PFSK-1 (cell line): ENCODE measurements at regions not wholly inside any gene's neighbourhood (a gene's known extent, or its start where the extent isn't known, plus 50 kb on each side); places are given as distances from the start of the nearest gene placed in this dataset.

Source experiments
- FOXP2 ChIP-seq: optimal IDR thresholded peaks from 2 replicates; pipeline ENCODE3; 2011; ENCODE audit warnings: borderline replicate concordance, control low read depth, inconsistent platforms; ENCODE audit not compliant: insufficient read depth; ENCODE audit errors: extremely low read length, extremely low read depth
- POLR2AphosphoS5 ChIP-seq: IDR thresholded peaks from 2 replicates; pipeline ENCODE4 v1.6.1; 2012; ENCODE audit warnings: low read depth, mild to moderate bottlenecking, control low read depth, low read length, moderate library complexity
- REST ChIP-seq, 2 experiments: IDR thresholded peaks; 2 replicates each; pipeline versions ENCODE4 v1.6.1 to v1.8.0; 2011 to 2012; ENCODE audit warnings: low read depth in 2 of 2, low read length in 2 of 2, control low read depth in 1 of 2, inconsistent platforms in 1 of 2, mild to moderate bottlenecking in 1 of 2, moderate library complexity in 1 of 2; ENCODE audit not compliant: insufficient read depth in 1 of 2
- SIN3A ChIP-seq: IDR thresholded peaks from 2 replicates; pipeline ENCODE4 v1.6.1; 2012; ENCODE audit warnings: mild to moderate bottlenecking, low read length, moderate library complexity, borderline replicate concordance; ENCODE audit not compliant: insufficient read depth
- TAF1 ChIP-seq: IDR thresholded peaks from 2 replicates; pipeline ENCODE4 v1.6.1; 2012; ENCODE audit warnings: low read length, control low read depth, borderline replicate concordance; ENCODE audit not compliant: insufficient read depth

- no peak for TF ChIP-seq FOXP2
- TF ChIP-seq REST (IDR thresholded peaks at IDR 0.05; ENCODE audit: insufficient read depth in 1 of 2, low read depth in 2 of 2, low read length in 2 of 2): no peak
- no peak for TF ChIP-seq POLR2AphosphoS5
- no peak for TF ChIP-seq TAF1
- TF ChIP-seq SIN3A: no peak
These were observed 238.8 kb downstream of the DACT1 start for GRCh38 chr14:58876608-58877007.

GRCh38 chr14:58878439-58879139 lies 240.8 kb downstream of the DACT1 start:
- no peak for TF ChIP-seq SIN3A
- TF ChIP-seq TAF1: no peak
- TF ChIP-seq POLR2AphosphoS5: no peak
- TF ChIP-seq REST (IDR thresholded peaks at IDR 0.05; ENCODE audit: insufficient read depth in 1 of 2, low read depth in 2 of 2, low read length in 2 of 2): no peak
- no peak for TF ChIP-seq FOXP2

- TF ChIP-seq TAF1 (no peak), REST (IDR thresholded peaks at IDR 0.05; ENCODE audit: insufficient read depth in 1 of 2, low read depth in 2 of 2, low read length in 2 of 2) (no peak), SIN3A (no peak), POLR2AphosphoS5 (no peak), FOXP2 (no peak)
These were observed 243.7 kb downstream of the DACT1 start for GRCh38 chr14:58881433-58881832.

- TF ChIP-seq POLR2AphosphoS5 (no peak), FOXP2 (no peak), REST (IDR thresholded peaks at IDR 0.05; ENCODE audit: insufficient read depth in 1 of 2, low read depth in 2 of 2, low read length in 2 of 2) (no peak), TAF1 (no peak), SIN3A (no peak)
These were observed 244.8 kb downstream of the DACT1 start for GRCh38 chr14:58882577-58883018.
